ENCODE measurements at regions not wholly inside any gene's neighbourhood (a gene's known extent, or its start where the extent isn't known, plus 50 kb on each side); places are given as distances from the start of the nearest gene placed in this dataset.
"Not testable (repeated sequence)": the region's sequence is repeated elsewhere in the genome, so short reads cannot be mapped to it uniquely, and the experiment has no call there.

GRCh38 chr2:87409601-87410000 is 338.3 kb upstream of the PLGLB2 start:
- not testable (repeated sequence) for H3K4me3 ChIP-seq (replicated peaks; ENCODE audit: low read depth, low read length); H3K36me3 ChIP-seq (ENCODE audit: control insufficient read depth, insufficient read depth, low read length); H3K27me3 ChIP-seq (replicated peaks; ENCODE audit: control insufficient read depth, insufficient read depth, low read length); DNase-seq (ENCODE audit: extremely low read depth, insufficient read length)

GRCh38 chr2:87410371-87410770 is 337.5 kb upstream of the PLGLB2 start:
- H3K27me3 ChIP-seq (replicated peaks; ENCODE audit: control insufficient read depth, insufficient read depth, low read length); DNase-seq (ENCODE audit: extremely low read depth, insufficient read length); H3K4me3 ChIP-seq (replicated peaks; ENCODE audit: low read depth, low read length); H3K36me3 ChIP-seq (ENCODE audit: control insufficient read depth, insufficient read depth, low read length): not testable (repeated sequence)

- not testable (repeated sequence) for DNase-seq (ENCODE audit: extremely low read depth, insufficient read length); H3K36me3 ChIP-seq (ENCODE audit: control insufficient read depth, insufficient read depth, low read length); H3K4me3 ChIP-seq (replicated peaks; ENCODE audit: low read depth, low read length)
Observed at GRCh38 chr2:87412036-87412820, 335.7 kb upstream of the PLGLB2 start.

GRCh38 chr2:87414331-87414730 is 333.6 kb upstream of the PLGLB2 start:
- DNase-seq (ENCODE audit: extremely low read depth, insufficient read length); H3K4me3 ChIP-seq (replicated peaks; ENCODE audit: low read depth, low read length); H3K27me3 ChIP-seq (replicated peaks; ENCODE audit: control insufficient read depth, insufficient read depth, low read length); H3K36me3 ChIP-seq (ENCODE audit: control insufficient read depth, insufficient read depth, low read length): not testable (repeated sequence)

More at GRCh38 chr2:87412036-87412820, 335.7 kb upstream of the PLGLB2 start:
- H3K27me3 ChIP-seq (replicated peaks; ENCODE audit: control insufficient read depth, insufficient read depth, low read length), result not testable (repeated sequence)

GRCh38 chr2:87414795-87415570 is 332.9 kb upstream of the PLGLB2 start:
- not testable (repeated sequence) for H3K27me3 ChIP-seq (replicated peaks; ENCODE audit: control insufficient read depth, insufficient read depth, low read length); H3K36me3 ChIP-seq (ENCODE audit: control insufficient read depth, insufficient read depth, low read length); DNase-seq (ENCODE audit: extremely low read depth, insufficient read length); H3K4me3 ChIP-seq (replicated peaks; ENCODE audit: low read depth, low read length)

- not testable (repeated sequence) for H3K36me3 ChIP-seq (ENCODE audit: control insufficient read depth, insufficient read depth, low read length); H3K27me3 ChIP-seq (replicated peaks; ENCODE audit: control insufficient read depth, insufficient read depth, low read length); H3K4me3 ChIP-seq (replicated peaks; ENCODE audit: low read depth, low read length); DNase-seq (ENCODE audit: extremely low read depth, insufficient read length)
Observed at GRCh38 chr2:87415586-87416265, 332.2 kb upstream of the PLGLB2 start.

- not testable (repeated sequence) for H3K36me3 ChIP-seq (ENCODE audit: control insufficient read depth, insufficient read depth, low read length); DNase-seq (ENCODE audit: extremely low read depth, insufficient read length); H3K4me3 ChIP-seq (replicated peaks; ENCODE audit: low read depth, low read length); H3K27me3 ChIP-seq (replicated peaks; ENCODE audit: control insufficient read depth, insufficient read depth, low read length)
Observed at GRCh38 chr2:87416266-87416592, 331.7 kb upstream of the PLGLB2 start.

GRCh38 chr2:87417147-87417546 is 330.7 kb upstream of the PLGLB2 start:
- not testable (repeated sequence) for DNase-seq (ENCODE audit: extremely low read depth, insufficient read length); H3K36me3 ChIP-seq (ENCODE audit: control insufficient read depth, insufficient read depth, low read length); H3K27me3 ChIP-seq (replicated peaks; ENCODE audit: control insufficient read depth, insufficient read depth, low read length); H3K4me3 ChIP-seq (replicated peaks; ENCODE audit: low read depth, low read length)

- not testable (repeated sequence) for H3K27me3 ChIP-seq (replicated peaks; ENCODE audit: control insufficient read depth, insufficient read depth, low read length); DNase-seq (ENCODE audit: extremely low read depth, insufficient read length); H3K4me3 ChIP-seq (replicated peaks; ENCODE audit: low read depth, low read length); H3K36me3 ChIP-seq (ENCODE audit: control insufficient read depth, insufficient read depth, low read length)
Observed at GRCh38 chr2:87417742-87418567, 329.9 kb upstream of the PLGLB2 start.

GRCh38 chr2:87418823-87419822 is 328.8 kb upstream of the PLGLB2 start:
- not testable (repeated sequence) for H3K4me3 ChIP-seq (replicated peaks; ENCODE audit: low read depth, low read length); H3K36me3 ChIP-seq (ENCODE audit: control insufficient read depth, insufficient read depth, low read length); DNase-seq (ENCODE audit: extremely low read depth, insufficient read length); H3K27me3 ChIP-seq (replicated peaks; ENCODE audit: control insufficient read depth, insufficient read depth, low read length)

GRCh38 chr2:87419980-87420379 is 327.9 kb upstream of the PLGLB2 start:
- H3K36me3 ChIP-seq (ENCODE audit: control insufficient read depth, insufficient read depth, low read length); H3K27me3 ChIP-seq (replicated peaks; ENCODE audit: control insufficient read depth, insufficient read depth, low read length); DNase-seq (ENCODE audit: extremely low read depth, insufficient read length); H3K4me3 ChIP-seq (replicated peaks; ENCODE audit: low read depth, low read length): not testable (repeated sequence)

GRCh38 chr2:87420954-87421353 is 326.9 kb upstream of the PLGLB2 start:
- DNase-seq (ENCODE audit: extremely low read depth, insufficient read length); H3K36me3 ChIP-seq (ENCODE audit: control insufficient read depth, insufficient read depth, low read length); H3K27me3 ChIP-seq (replicated peaks; ENCODE audit: control insufficient read depth, insufficient read depth, low read length); H3K4me3 ChIP-seq (replicated peaks; ENCODE audit: low read depth, low read length): not testable (repeated sequence)

All from GM06990 (cell line).